IMR-90 (cell line): ENCODE measurements at regions not wholly inside any gene's neighbourhood (a gene's known extent, or its start where the extent isn't known, plus 50 kb on each side); places are given as distances from the start of the nearest gene placed in this dataset.
A peak's percentile ranks its signal among the peaks of the same experiment; 100 is the strongest.

Experiments
- ATAC-seq: fragments of 200-7000 bp; cut with Tn5 transposase; 2 replicates; pipeline ENCODE4 v1.9.1; 2020; ENCODE audit warnings: low read depth, mild to moderate bottlenecking, moderate library complexity
- BruUV-seq: library from RNA; stranded (reverse); fragments of 400-500 nt; replicated peaks from 2 replicates; lab custom pipeline; 2021; lab: Mats Ljungman, UMichigan
- CTCF ChIA-PET: fragments of 300-600 bp; formaldehyde crosslinking; extraction: SDS; loops from one replicate; lab custom pipeline; 2021; ENCODE audit warnings: antibody characterized with exemption; lab: Yijun Ruan, JAX
- POLR2A ChIA-PET: fragments of 300-600 bp; sonication (Branson Sonifier 250); formaldehyde crosslinking; loops from one replicate; lab custom pipeline; 2022; ENCODE audit warnings: antibody characterized with exemption; ENCODE audit not compliant: unreplicated experiment; lab: Charles Lee
- DNase-seq: peaks from one replicate; pipeline ENCODE4 v3.0.0; 2013
- H2AFZ ChIP-seq: replicated peaks from 2 replicates; pipeline ENCODE3; 2013; ENCODE audit warnings: low read length, mild to moderate bottlenecking; ENCODE audit not compliant: poor library complexity
- H2AK5ac ChIP-seq: 2 replicates; pipeline ENCODE4 v1.6.1; 2013; ENCODE audit warnings: low read depth, low read length, inconsistent platforms
- H2AK9ac ChIP-seq: replicated peaks from 2 replicates; pipeline ENCODE3; 2013; ENCODE audit warnings: mild to moderate bottlenecking, low read depth, low read length, moderate library complexity; ENCODE audit not compliant: poor library complexity
- H2BK120ac ChIP-seq: 2 replicates; pipeline ENCODE4 v1.6.1; 2013; ENCODE audit warnings: low read depth, low read length, inconsistent platforms
- H2BK15ac ChIP-seq: 3 replicates; pipeline ENCODE4 v1.6.1; 2013; ENCODE audit warnings: low read depth, low read length, inconsistent platforms
- H2BK20ac ChIP-seq: 2 replicates; pipeline ENCODE4 v1.6.1; 2013; ENCODE audit warnings: low read depth, mild to moderate bottlenecking, inconsistent platforms, low read length, moderate library complexity
- H2BK5ac ChIP-seq: 2 replicates; pipeline ENCODE4 v1.6.1; 2013; ENCODE audit warnings: mild to moderate bottlenecking, low read depth, low read length, inconsistent platforms; ENCODE audit not compliant: poor library complexity, severe bottlenecking
- H3K14ac ChIP-seq: replicated peaks from 2 replicates; pipeline ENCODE4 v1.6.1; 2013; ENCODE audit warnings: low read depth, low read length, inconsistent platforms
- H3K18ac ChIP-seq: 2 replicates; pipeline ENCODE4 v1.6.1; 2013; ENCODE audit warnings: low read depth, low read length, control low read depth
- H3K23ac ChIP-seq: 2 replicates; pipeline ENCODE4 v1.6.1; 2013; ENCODE audit warnings: low read depth, low read length, inconsistent platforms
- H3K27ac ChIP-seq: 2 replicates; pipeline ENCODE4 v1.5.1; 2013; ENCODE audit warnings: mild to moderate bottlenecking, control low read depth, low read length; ENCODE audit not compliant: insufficient read depth
- H3K27me3 ChIP-seq: 2 replicates; pipeline ENCODE4 v1.6.1; 2013; ENCODE audit warnings: low read length; ENCODE audit not compliant: control insufficient read depth, insufficient read depth
- H3K36me3 ChIP-seq: 2 replicates; pipeline ENCODE4 v1.6.1; 2013; ENCODE audit warnings: low read length, mixed read lengths; ENCODE audit not compliant: control insufficient read depth, insufficient read depth
- H3K4ac ChIP-seq: 2 replicates; pipeline ENCODE4 v1.6.1; 2013; ENCODE audit warnings: low read depth, low read length, inconsistent platforms
- H3K4me1 ChIP-seq: 2 replicates; pipeline ENCODE4 v1.6.1; 2013; ENCODE audit warnings: low read length, mixed read lengths; ENCODE audit not compliant: control insufficient read depth, insufficient read depth
- H3K4me2 ChIP-seq: 2 replicates; pipeline ENCODE4 v1.6.1; 2013; ENCODE audit warnings: low read depth, mild to moderate bottlenecking, control low read depth, low read length, moderate library complexity
- H3K4me3 ChIP-seq: 2 replicates; pipeline ENCODE4 v1.5.1; 2013; ENCODE audit warnings: low read depth, mild to moderate bottlenecking, control low read depth, low read length, moderate library complexity; ENCODE audit not compliant: insufficient read depth
- H3K56ac ChIP-seq: 2 replicates; pipeline ENCODE4 v1.6.1; 2013; ENCODE audit warnings: low read length, inconsistent platforms; ENCODE audit not compliant: insufficient read depth; ENCODE audit errors: extremely low read depth
- H3K79me1 ChIP-seq, 2 experiments: 2 replicates each; pipeline ENCODE4 v1.6.1; 2013; ENCODE audit warnings: low read length in 2 of 2, inconsistent platforms in 1 of 2, low read depth in 1 of 2
- H3K9ac ChIP-seq: 2 replicates; pipeline ENCODE4 v1.6.1; 2013; ENCODE audit warnings: low read depth, low read length, control low read depth
- H3K9me1 ChIP-seq: 2 replicates; pipeline ENCODE4 v1.6.1; 2013; ENCODE audit warnings: low read length, inconsistent platforms; ENCODE audit not compliant: insufficient read depth
- H3K9me3 ChIP-seq: 2 replicates; pipeline ENCODE4 v1.6.1; 2013; ENCODE audit warnings: low read length; ENCODE audit not compliant: control insufficient read depth, insufficient read depth
- H4K20me1 ChIP-seq: 2 replicates; pipeline ENCODE4 v1.6.1; 2013; ENCODE audit warnings: low read length, inconsistent platforms; ENCODE audit not compliant: insufficient read depth
- H4K5ac ChIP-seq: 2 replicates; pipeline ENCODE4 v1.6.1; 2013; ENCODE audit warnings: mild to moderate bottlenecking, low read depth, low read length, control low read depth
- H4K8ac ChIP-seq, 2 experiments: 2 replicates each; pipeline ENCODE4 v1.6.1; 2013; ENCODE audit warnings: low read depth in 2 of 2, low read length in 2 of 2, control low read depth in 1 of 2, inconsistent platforms in 1 of 2
- H4K91ac ChIP-seq: 2 replicates; pipeline ENCODE4 v1.6.1; 2013; ENCODE audit warnings: low read depth, low read length, inconsistent platforms; ENCODE audit not compliant: insufficient read depth
- CEBPB ChIP-seq: IDR thresholded peaks from 2 replicates; pipeline ENCODE4 v1.6.1; 2012; ENCODE audit warnings: low read depth, low read length, improper control_type of control experiment
- CTCF ChIP-seq: conservative IDR thresholded peaks from 2 replicates; pipeline ENCODE4 v1.5.1; 2012; ENCODE audit warnings: mild to moderate bottlenecking, low read depth, low read length, improper control_type of control experiment
- NFE2L2 ChIP-seq: fragments of 150-350 bp; IDR thresholded peaks from 2 replicates; pipeline ENCODE4 v1.6.1; 2016; ENCODE audit warnings: low read depth, mild to moderate bottlenecking, low read length
- RAD21 ChIP-seq: IDR thresholded peaks from 2 replicates; pipeline ENCODE4 v1.6.1; 2012; ENCODE audit warnings: low read length, improper control_type of control experiment
- RFX5 ChIP-seq: IDR thresholded peaks from 2 replicates; pipeline ENCODE4 v1.8.0; 2012; ENCODE audit warnings: low read depth, mild to moderate bottlenecking, low read length, moderate library complexity
- SMC3 ChIP-seq: fragments of 150-350 bp; IDR thresholded peaks from 2 replicates; pipeline ENCODE4 v1.6.1; 2016; ENCODE audit warnings: low read depth, mild to moderate bottlenecking, antibody characterized with exemption, low read length, moderate library complexity
- WGBS, 2 experiments: methylation state at CpG; one replicate each; pipeline versions ENCODE4 v1.1.5 to v1.1.7; 2013; ENCODE audit warnings: missing lambda C conversion rate in 2 of 2; ENCODE audit not compliant: insufficient read length in 1 of 2; ENCODE audit errors: extremely low coverage in 2 of 2; 5-methylcytosine and 5-hydroxymethylcytosine counted together
- dilution Hi-C: fragments of 300-500 bp; cut with HindIII; formaldehyde crosslinking; loops from one replicate; pipeline ENCODE4 v1.14.3; 2018; ENCODE audit warnings: low sequenced_read_pairs; ENCODE audit not compliant: unreplicated experiment
- in situ Hi-C: fragments of 300-500 bp; cut with MboI; formaldehyde crosslinking; loops from 3 replicates; pipeline ENCODE4 v1.14.3; 2019; ENCODE audit warnings: low sequenced_read_pairs, inconsistent platforms, mixed read lengths
- intact Hi-C: fragments of 100-400 bp; cut with micrococcal nuclease; formaldehyde crosslinking; loops from 2 replicates; pipeline ENCODE4 v1.10.0; 2022

- no peak overlapping the region for H3K27ac ChIP-seq
- H3K23ac ChIP-seq = no peak overlapping the region
- no peak overlapping the region for H2AK9ac ChIP-seq
- H3K4ac ChIP-seq = 0 out of 2 replicates have a peak overlapping the region, but pooled peaks have one; percentile 30
- no peak overlapping the region for H3K4me2 ChIP-seq
- no peak overlapping the region for H4K5ac ChIP-seq
- peak; percentile 65 for ATAC-seq
- H2BK15ac ChIP-seq = no peak overlapping the region
- peaks cover 4% of the 10 kb centered on the region; the same call in 1 of the 2 replicates for H3K4me1 ChIP-seq
- no peak overlapping the region for H2BK120ac ChIP-seq
- H2BK5ac ChIP-seq = no peak overlapping the region
- no peaks in the 10 kb centered on the region for H4K20me1 ChIP-seq
- H3K9me1 ChIP-seq = peaks cover 4% of the 10 kb centered on the region
- no peak overlapping the region for H3K4me3 ChIP-seq
- H2BK20ac ChIP-seq = peak overlapping the region; percentile 4; the same call in 1 of the 2 replicates
- dilution Hi-C loops = no loop called here
- no peaks in the 10 kb centered on the region for H3K36me3 ChIP-seq
- peak; percentile 70 for DNase-seq
- no peak overlapping the region for H3K9ac ChIP-seq
- WGBS, 2 experiments = 71% methylated on average over 11 of the region's 15 CpGs; no CpG with 5 or more reads in 1 of the 2 experiments
- ChIA-PET POLR2A (no interaction called here), CTCF (interaction anchor here (0.7 to 1.5 kb wide), 2 partner anchors 206 to 247 kb away, joined by 3 to 4 read pairs; no protein-coding TSS in a partner anchor)
- TF ChIP-seq SMC3 (peak; percentile 75), NFE2L2 (no peak), CEBPB (peak; percentile 98), RFX5 (no peak), CTCF (peak; percentile 63), RAD21 (peak; percentile 68)
- BruUV-seq = no TSS peak
- no peak overlapping the region for H3K18ac ChIP-seq
- peak overlapping the region in 1 of 2 experiments; percentile 50; a peak in 1 of 4 replicates for H4K8ac ChIP-seq
- H3K56ac ChIP-seq = no peak overlapping the region
- peak overlapping the region; percentile 79 for H2AFZ ChIP-seq
- in situ Hi-C loops = no loop called here
- H3K79me1 ChIP-seq = no peaks in the 10 kb centered on the region
- no peak overlapping the region for H3K14ac ChIP-seq
- no peak overlapping the region for H2AK5ac ChIP-seq
- no peak overlapping the region for H4K91ac ChIP-seq
- intact Hi-C loops = loop anchor here (1.0 kb wide), 1 partner anchor 246 kb away; no protein-coding TSS in a partner anchor
- no peaks in the 10 kb centered on the region for H3K9me3 ChIP-seq
- no peaks in the 10 kb centered on the region for H3K27me3 ChIP-seq
Observed at GRCh38 chr13:44191504-44192171, 182.0 kb upstream of the SERP2 start.
